GM10847 (cell line): ENCODE measurements at regions not wholly inside any gene's neighbourhood (a gene's known extent, or its start where the extent isn't known, plus 50 kb on each side); places are given as distances from the start of the nearest gene placed in this dataset.

Experiments
- POLR2A ChIP-seq: IDR thresholded peaks from 2 replicates; pipeline ENCODE4 v1.6.1; 2011; ENCODE audit not compliant: insufficient read length; ENCODE audit errors: extremely low read depth

DNA sequence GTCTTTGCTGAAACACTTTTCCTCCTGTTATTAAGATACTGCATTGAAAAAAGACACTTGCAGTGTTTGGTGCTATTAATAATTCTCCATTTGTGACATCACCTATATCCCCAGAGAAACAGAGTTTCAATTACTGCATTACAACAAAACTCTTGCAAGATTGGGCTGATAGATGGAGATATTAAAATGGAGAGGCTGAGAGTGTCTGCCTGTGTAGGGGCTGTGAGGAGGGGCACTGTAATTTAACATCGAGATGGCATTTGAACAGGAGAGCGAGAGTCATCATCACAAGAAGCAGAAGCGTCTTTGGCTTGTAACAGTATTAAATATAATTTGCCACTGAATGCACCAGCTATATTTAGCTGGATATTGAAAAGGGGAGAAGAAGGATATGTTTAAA lies 316.5 kb downstream of the CDH26 start:
- TF ChIP-seq POLR2A = no peak

DNA sequence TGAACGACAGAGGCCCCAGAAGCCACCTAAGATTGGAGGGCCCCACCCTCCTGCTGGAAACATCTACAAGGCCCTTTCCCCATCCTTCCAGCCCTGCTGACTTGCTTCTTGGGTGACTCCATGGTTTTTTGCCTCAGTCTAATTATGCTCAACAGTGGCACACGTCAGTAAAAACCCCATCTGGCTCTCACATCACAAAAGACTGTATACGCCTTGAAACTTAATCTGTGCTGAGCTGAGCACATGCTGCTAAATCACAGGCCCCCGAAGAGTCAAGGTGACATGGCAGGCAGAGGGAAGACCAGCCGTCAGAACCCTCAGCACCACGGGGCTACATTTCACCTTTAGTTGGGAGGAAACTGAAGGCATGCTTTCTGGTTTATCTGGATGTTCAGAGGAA lies 323.1 kb downstream of the CDH26 start:
- no peak for TF ChIP-seq POLR2A

DNA sequence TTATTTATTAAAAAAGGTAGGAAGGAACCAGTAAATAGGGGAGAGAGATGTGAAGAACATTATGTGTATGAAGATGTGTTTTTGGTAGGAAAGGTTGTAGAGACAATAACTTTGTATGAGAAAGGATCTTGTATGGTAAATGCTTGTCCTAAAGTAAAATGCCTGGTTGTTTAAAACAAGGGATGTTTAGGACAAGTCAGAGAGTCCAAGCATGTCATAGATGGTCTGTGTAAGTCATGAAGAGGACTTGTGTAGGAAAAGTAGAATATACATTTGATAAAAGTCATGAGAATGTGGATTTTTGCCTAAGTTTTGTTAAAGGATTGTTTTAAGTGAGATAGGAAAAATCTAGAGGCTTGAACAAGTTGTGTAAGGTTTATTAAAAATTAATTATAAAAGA lies 325.1 kb downstream of the CDH26 start:
- TF ChIP-seq POLR2A = no peak

DNA sequence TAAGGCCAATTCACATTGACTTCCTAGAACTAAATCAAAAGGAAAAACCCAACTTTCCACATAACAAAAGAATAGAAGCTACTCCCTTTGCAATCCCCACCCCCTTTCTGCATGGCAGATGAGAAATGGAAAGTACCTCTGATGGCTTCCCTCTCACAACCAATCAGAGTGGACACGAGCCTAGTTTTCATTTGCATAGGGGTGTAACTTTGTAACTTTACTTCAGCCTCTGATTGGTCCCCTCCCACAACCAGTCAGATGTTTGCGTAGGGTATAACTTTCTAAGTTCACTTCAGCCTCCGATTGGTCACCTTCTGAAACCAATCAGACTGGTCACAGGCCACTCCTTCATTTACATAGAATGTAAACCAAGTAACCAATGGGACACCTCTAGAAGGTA lies 328.5 kb downstream of the CDH26 start:
- no peak for TF ChIP-seq POLR2A

DNA sequence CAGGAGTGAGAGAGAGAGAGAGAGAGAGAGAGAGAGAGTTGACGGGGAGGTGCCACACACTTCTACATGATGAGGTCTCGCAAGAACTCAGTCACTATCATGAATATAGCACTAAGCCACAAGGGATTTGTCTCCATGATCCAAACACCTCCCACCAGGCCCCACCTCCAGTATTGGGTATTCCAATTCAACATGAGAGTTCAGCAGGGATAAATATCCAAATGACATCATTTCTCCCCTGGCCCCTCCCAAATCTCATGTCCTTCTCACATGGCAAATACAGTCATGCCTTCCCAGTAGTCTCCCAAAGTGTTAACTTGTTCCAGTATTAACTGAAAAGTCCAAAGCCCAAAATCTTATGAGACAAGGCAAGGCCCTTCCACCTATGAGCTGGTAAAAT lies 330.7 kb downstream of the CDH26 start:
- no peak for TF ChIP-seq POLR2A

DNA sequence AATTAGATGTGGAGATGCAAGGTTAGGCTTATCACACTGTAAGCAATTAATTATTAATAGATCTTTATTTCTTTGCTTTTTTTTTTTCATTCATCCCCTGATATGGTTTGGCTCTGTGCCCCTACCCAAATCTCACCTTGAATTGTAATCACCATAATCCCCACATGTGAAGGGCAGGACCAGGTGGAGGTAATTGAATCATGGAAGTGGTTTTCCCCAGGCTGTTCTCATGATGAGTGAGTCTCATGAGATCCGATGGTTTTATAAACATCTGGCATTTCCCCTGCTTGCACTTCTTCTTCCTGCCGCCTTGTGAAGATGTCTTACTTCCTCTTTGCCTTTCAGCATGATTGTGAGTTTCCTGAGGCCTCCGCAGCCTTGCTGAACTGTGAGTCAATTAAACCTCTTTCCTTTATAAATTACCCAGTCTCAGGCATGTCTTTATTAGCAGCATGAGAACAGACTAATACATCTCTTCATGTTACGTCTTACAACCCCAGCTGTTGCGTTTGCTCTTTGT lies 333.8 kb downstream of the CDH26 start:
- TF ChIP-seq POLR2A = no peak

DNA sequence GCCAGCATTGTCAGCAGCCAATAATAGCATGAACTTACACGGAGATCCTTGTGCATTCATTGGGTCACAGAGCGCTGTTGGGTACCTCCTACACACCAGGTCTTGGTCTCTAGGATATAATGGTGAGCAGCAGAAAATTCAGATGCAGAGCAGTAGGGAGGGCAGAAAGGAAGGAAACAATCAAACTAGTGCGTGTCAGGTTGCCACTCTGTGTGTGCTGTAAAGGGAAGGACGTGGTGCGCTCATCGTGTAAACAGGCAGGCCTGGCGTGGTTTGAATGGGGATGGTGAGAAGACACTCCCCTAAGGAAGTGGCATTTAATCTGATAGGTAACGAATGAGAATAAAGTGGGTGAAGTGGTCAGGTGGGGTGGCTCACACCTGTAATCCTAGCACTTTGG lies 336.4 kb downstream of the CDH26 start:
- no peak for TF ChIP-seq POLR2A

DNA sequence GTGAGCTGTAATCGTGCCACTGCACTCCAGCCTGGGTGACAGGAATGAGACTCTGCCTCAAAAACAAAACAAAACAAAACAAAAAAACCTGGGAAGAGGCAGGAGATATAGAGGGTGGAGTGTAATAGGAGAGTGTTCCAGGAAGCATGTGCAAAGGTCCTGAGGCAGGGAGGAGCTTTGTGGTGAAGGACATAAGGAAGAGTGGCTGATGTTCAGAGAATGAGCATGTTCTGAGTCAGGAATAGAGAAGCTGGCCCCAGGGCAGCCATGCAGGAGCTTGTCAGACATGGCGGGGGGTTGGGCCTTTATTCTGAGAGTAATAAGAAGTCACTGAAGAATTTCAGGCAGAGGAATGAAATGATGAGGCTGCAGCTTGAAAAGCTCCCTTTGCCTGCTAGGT lies 337.0 kb downstream of the CDH26 start:
- no peak for TF ChIP-seq POLR2A

DNA sequence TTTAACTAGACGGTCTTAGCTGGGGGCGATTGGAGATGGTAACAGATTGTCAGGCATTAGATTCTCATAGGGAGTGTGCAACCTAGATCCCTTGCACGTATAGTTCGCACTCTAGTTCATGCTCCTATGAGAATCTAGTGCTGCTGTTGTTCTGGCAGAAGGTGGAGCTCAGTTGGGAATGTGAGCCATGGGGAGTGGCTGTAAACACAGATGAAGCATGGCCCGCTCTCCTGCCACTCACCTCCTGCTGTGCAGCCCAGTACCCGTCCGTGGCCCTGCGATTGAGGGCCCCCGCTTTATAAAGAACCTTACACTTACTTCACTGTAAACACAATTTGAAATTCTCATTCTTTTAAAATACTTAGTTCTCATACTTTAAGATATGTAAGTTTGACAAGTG lies 339.4 kb downstream of the CDH26 start:
- no peak for TF ChIP-seq POLR2A

DNA sequence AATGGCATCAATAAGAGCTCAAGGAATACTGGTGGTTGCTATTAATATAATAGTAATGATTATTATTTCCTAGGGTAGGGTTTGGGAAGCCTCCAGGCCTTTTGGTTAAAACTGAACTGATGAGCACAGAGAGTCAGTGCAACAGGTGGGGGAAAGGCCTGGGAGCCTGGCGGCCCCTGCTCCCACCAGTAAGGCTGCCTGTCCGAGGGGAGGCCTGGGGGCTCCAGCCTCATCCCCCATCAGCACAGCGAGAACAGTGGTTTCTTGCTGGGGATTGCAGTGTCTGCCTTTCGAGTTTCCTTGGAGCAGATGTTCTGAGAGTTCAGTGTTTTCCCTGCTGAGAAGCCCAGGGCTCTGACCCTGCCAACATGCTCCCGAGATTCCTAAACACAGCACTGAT lies 340.4 kb downstream of the CDH26 start:
- TF ChIP-seq POLR2A = no peak

DNA sequence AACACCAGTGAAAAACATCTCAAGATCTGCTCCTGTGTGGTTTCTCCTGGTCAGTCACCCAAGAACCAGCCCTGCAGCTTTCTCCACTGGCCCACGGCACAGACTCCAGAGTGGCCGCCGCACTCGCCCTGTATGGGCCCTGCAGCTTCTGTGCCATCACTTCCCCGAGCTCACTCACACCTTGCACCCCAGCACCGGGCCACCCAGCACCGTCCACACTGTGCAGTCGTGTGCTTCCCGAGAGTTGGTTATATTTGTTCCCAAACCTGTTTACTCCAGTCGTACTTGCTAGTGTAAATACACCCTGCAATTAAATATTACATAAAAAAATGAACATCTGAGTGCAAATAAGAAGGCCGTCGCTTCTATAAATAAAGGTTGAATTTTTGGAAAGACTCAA lies 341.7 kb downstream of the CDH26 start:
- TF ChIP-seq POLR2A = no peak

DNA sequence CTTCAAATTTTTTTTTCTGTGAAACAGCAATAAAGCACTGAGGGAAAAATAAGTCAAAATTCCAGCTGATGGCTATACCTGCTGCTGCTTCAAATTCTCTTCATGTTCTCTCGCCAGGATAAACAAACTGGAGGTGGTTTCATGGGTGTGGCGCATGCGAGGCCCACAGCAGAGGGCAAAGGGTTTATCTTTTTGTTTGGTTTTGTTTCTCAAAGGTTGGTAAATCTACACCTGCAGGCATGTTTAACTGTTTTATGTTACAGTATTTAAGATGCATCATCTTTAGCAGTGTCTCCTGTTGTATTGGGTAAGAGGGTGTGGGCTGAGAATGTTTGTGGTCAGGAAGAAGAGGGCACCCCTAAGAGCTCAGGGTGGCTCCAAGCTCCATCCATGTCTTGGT lies 342.2 kb downstream of the CDH26 start:
- TF ChIP-seq POLR2A = no peak

DNA sequence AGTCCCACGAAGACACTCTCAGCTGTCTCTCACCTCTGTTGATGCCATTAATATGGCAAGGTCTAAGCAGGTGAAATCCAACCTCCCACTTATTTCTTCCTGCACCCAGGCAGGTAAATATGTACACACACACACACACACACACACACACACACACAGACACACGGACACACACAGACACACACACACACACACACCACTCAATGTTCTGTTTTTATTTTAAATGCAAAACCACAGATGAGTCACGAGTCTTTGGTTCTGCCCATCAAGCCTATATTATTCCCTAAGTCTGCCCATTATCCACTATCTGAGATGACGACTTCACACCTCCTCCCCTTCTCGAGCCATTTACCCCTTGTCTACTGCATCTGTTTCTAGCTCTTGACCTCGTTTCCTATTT lies 344.7 kb downstream of the CDH26 start:
- TF ChIP-seq POLR2A = no peak

DNA sequence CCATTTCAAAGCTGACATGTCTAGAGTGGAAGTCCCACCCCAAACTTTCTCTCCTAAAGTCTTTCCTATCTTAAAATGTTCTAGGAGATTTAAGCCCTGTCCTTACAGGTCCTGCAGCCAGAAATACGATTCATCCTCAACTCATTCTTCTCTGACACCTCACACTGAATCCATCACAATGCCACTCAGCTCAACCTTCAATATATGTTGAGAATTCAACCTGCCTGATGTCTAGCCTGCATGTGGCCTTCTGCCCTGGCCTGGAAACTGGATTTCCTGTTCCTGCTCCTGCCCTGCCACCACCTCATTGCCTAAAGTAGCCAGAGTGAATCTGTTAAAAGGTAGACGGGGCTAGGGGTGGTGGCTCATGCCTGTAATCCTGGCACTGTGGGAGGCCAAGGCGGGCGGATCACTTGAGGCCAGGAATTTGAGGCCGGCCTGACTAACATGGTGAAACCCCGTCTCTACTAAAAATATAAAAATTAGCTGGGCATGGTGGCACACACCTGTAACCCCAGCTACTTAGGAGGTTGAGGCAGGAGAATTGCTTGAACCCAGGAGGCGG lies 345.9 kb downstream of the CDH26 start:
- no peak for TF ChIP-seq POLR2A

DNA sequence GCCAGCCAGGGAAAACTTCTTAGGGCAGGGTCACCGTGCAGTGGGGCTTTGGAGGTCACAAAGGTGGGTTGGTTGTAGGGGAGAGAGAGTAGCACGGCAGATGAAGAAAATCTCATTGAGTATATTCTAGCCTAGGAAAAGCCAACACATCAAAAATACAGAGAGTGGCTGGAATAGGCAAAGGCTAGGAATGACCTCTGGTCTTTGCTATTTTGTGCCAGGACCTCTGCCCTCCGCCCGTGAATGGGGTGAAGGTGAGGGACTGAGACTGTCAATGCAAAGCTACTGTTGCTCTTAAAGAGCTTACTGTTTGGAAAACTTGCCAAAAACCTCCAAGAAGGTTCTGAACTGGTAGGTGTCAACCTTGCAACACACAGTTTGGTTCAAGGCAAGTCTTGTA lies 346.7 kb downstream of the CDH26 start:
- TF ChIP-seq POLR2A = no peak

DNA sequence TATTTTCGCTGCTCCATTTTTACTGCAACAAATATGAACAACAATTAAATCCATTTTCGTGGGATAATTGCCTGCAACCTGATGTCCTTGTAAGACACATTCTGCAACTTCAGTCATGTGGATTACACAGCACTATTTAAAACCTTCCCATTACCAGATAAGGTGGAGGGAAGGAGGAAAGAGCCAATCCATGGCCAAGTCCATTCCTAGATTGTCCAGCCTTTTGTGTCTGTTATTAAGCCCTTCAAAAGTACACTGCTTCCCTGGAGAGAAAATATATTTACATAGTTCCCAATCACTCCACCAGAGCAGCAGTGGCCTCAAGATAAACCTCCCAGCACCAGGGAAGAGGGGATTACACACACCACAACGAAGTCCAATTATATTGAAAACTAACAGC lies 347.9 kb downstream of the CDH26 start:
- no peak for TF ChIP-seq POLR2A

DNA sequence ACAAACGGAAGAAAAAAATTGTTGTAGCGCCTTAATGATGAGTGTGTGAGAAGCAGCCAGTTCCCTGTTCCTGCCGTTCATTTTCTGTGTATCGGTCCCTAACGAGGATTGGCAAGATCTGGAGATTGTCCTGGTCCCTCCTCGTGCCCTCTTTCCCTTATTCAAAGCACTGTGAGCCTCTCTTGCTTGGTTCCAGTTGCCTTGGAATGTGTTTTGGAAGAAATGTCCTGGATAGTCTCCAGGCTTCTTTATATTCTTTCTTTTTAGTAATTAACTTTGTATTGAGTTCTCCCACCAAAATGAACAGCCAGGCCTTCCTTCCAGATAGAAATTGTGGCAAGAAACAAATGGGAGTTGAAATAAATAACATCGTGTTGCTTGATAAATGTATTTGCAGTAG lies 348.3 kb downstream of the CDH26 start:
- no peak for TF ChIP-seq POLR2A

DNA sequence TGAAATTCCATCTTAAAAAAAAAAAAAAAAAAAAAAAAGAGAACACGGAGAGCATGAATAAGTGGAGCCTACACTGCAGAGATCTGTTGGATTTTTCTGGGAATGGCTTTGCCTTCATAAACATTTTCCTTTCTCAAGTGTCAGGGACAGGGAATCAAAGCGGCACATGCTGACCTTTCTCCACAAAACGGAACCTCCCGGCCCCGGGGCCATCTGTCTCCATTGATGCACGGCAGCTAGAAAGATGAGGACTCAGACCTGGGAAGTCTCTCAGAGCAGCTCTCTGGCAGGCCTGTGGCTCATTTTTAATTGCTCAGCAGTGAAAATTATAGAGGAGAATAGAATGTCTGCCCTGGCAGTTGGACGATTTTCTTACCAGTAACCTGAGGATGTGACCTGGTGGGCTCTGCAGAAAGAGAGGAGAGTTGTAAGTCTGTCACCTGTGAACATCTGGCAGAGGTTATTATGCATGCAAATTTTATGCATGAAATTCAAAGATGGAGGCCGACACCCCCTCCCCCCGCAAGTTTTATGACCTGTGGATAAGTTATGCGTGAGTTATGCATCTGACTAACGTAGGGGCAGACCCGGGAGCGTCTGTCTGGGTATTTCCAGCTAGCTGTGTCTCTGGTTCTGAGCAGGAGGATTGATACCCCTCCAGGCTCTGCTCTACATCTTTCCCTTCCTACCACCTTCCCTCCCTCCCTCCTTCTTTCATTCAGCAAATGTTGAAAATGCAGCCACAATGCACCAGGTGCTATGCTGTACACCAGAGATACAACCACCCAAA lies 352.5 kb downstream of the CDH26 start:
- TF ChIP-seq POLR2A = no peak

DNA sequence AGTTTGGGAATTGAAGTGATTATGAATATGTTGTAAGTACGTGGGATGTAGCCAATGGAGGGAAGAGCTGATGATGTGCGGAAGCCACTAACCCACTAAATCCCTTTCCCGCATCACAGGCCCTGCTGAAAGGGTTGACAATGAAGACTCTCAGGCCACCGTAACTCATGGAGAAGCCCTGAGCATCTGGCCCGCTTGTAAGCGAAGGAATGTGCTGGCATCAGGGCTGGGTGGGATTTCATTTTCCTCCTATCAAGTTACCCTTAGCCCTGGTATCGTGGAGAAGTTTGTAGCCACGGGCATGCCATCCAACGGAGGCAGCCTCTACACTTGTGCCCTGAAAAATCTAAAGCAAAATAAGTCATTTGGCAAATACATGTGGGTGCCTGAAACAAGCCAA lies 355.0 kb downstream of the CDH26 start:
- TF ChIP-seq POLR2A = no peak
